Activated naive CD8-positive, alpha-beta T cell treated with anti-CD3 and anti-CD28 coated beads for 36 hours (primary cell): ENCODE measurements at regions not wholly inside any gene's neighbourhood (a gene's known extent, or its start where the extent isn't known, plus 50 kb on each side); places are given as distances from the start of the nearest gene placed in this dataset.

ENCODE experiments used
- DNase-seq: peaks from one replicate; pipeline ENCODE4 v3.0.0; 2021
- H3K27ac Mint-ChIP-seq: one replicate; pipeline ENCODE4 v1.8.0; 2022; ENCODE audit warnings: mild to moderate bottlenecking, moderate library complexity, mixed read lengths
- H3K27me3 Mint-ChIP-seq: one replicate; pipeline ENCODE4 v1.8.0; 2022; ENCODE audit warnings: mild to moderate bottlenecking, mixed read lengths
- H3K36me3 Mint-ChIP-seq: one replicate; pipeline ENCODE4 v1.8.0; 2021; ENCODE audit warnings: mild to moderate bottlenecking, mixed read lengths
- H3K4me1 Mint-ChIP-seq: one replicate; pipeline ENCODE4 v1.8.0; 2021; ENCODE audit warnings: mixed read lengths
- H3K4me3 Mint-ChIP-seq: one replicate; pipeline ENCODE4 v1.8.0; 2022; ENCODE audit warnings: mild to moderate bottlenecking, moderate library complexity, mixed read lengths
- H3K9me3 Mint-ChIP-seq: one replicate; pipeline ENCODE4 v1.8.0; 2022; ENCODE audit warnings: mixed read lengths

GRCh38 chr6:90934081-90934480, 347.2 kb upstream of the MAP3K7 start:
- no peak overlapping the region for H3K4me3 Mint-ChIP-seq
- no peaks in the 10 kb centered on the region for H3K9me3 Mint-ChIP-seq
- no peak overlapping the region for H3K27ac Mint-ChIP-seq
- peaks cover 24% of the 10 kb centered on the region for H3K27me3 Mint-ChIP-seq
- H3K36me3 Mint-ChIP-seq: no peaks in the 10 kb centered on the region
- DNase-seq: no peak
- H3K4me1 Mint-ChIP-seq: no peaks in the 10 kb centered on the region

GRCh38 chr6:90932351-90932750, 345.5 kb upstream of the MAP3K7 start:
- H3K9me3 Mint-ChIP-seq: no peaks in the 10 kb centered on the region
- no peaks in the 10 kb centered on the region for H3K36me3 Mint-ChIP-seq
- H3K4me1 Mint-ChIP-seq: no peaks in the 10 kb centered on the region
- no peak overlapping the region for H3K4me3 Mint-ChIP-seq
- H3K27me3 Mint-ChIP-seq: peaks cover 27% of the 10 kb centered on the region
- DNase-seq: no peak
- no peak overlapping the region for H3K27ac Mint-ChIP-seq

- no peak overlapping the region for H3K4me3 Mint-ChIP-seq
- H3K27ac Mint-ChIP-seq: no peak overlapping the region
- no peaks in the 10 kb centered on the region for H3K36me3 Mint-ChIP-seq
- peaks cover 28% of the 10 kb centered on the region for H3K27me3 Mint-ChIP-seq
- no peak for DNase-seq
- H3K4me1 Mint-ChIP-seq: peaks cover 5% of the 10 kb centered on the region
- no peaks in the 10 kb centered on the region for H3K9me3 Mint-ChIP-seq
Observed at GRCh38 chr6:90928051-90928450, 341.2 kb upstream of the MAP3K7 start.

GRCh38 chr6:90925726-90926125, 338.9 kb upstream of the MAP3K7 start:
- Mint-ChIP-seq H3K36me3 (no peaks in the 10 kb centered on the region), H3K4me1 (peaks cover 5% of the 10 kb centered on the region), H3K9me3 (no peaks in the 10 kb centered on the region), H3K27ac (no peak overlapping the region), H3K4me3 (no peak overlapping the region), H3K27me3 (peaks cover 13% of the 10 kb centered on the region)
- no peak for DNase-seq

GRCh38 chr6:90922325-90922724, 335.5 kb upstream of the MAP3K7 start:
- peaks cover 5% of the 10 kb centered on the region for H3K27me3 Mint-ChIP-seq
- no peak overlapping the region for H3K27ac Mint-ChIP-seq
- no peaks in the 10 kb centered on the region for H3K9me3 Mint-ChIP-seq
- H3K4me3 Mint-ChIP-seq: no peak overlapping the region
- no peak for DNase-seq
- H3K4me1 Mint-ChIP-seq: peaks cover 5% of the 10 kb centered on the region
- H3K36me3 Mint-ChIP-seq: no peaks in the 10 kb centered on the region

GRCh38 chr6:90918361-90918760, 331.5 kb upstream of the MAP3K7 start:
- H3K4me3 Mint-ChIP-seq: no peak overlapping the region

GRCh38 chr6:90917376-90917775, 330.5 kb upstream of the MAP3K7 start:
- Mint-ChIP-seq H3K4me3 (no peak overlapping the region), H3K36me3 (no peaks in the 10 kb centered on the region), H3K27ac (no peak overlapping the region), H3K9me3 (no peaks in the 10 kb centered on the region), H3K4me1 (no peaks in the 10 kb centered on the region), H3K27me3 (peaks cover 12% of the 10 kb centered on the region)
- DNase-seq: no peak

More at GRCh38 chr6:90918361-90918760, 331.5 kb upstream of the MAP3K7 start:
- Mint-ChIP-seq H3K9me3 (no peaks in the 10 kb centered on the region), H3K27ac (no peak overlapping the region), H3K27me3 (peaks cover 12% of the 10 kb centered on the region), H3K4me1 (no peaks in the 10 kb centered on the region), H3K36me3 (no peaks in the 10 kb centered on the region)
- no peak for DNase-seq

GRCh38 chr6:90916968-90917367, 330.1 kb upstream of the MAP3K7 start:
- no peak for DNase-seq
- Mint-ChIP-seq H3K36me3 (no peaks in the 10 kb centered on the region), H3K9me3 (no peaks in the 10 kb centered on the region), H3K4me1 (no peaks in the 10 kb centered on the region), H3K27me3 (peaks cover 12% of the 10 kb centered on the region), H3K4me3 (no peak overlapping the region), H3K27ac (no peak overlapping the region)

GRCh38 chr6:90915224-90915915, 328.5 kb upstream of the MAP3K7 start:
- no peaks in the 10 kb centered on the region for H3K4me1 Mint-ChIP-seq
- no peaks in the 10 kb centered on the region for H3K9me3 Mint-ChIP-seq
- DNase-seq: no peak
- no peaks in the 10 kb centered on the region for H3K36me3 Mint-ChIP-seq
- H3K27me3 Mint-ChIP-seq: peaks cover 16% of the 10 kb centered on the region
- H3K4me3 Mint-ChIP-seq: no peak overlapping the region
- no peak overlapping the region for H3K27ac Mint-ChIP-seq

GRCh38 chr6:90914312-90914711, 327.4 kb upstream of the MAP3K7 start:
- Mint-ChIP-seq H3K27ac (no peak overlapping the region), H3K4me1 (no peaks in the 10 kb centered on the region), H3K4me3 (no peak overlapping the region), H3K27me3 (peaks cover 25% of the 10 kb centered on the region), H3K9me3 (no peaks in the 10 kb centered on the region), H3K36me3 (no peaks in the 10 kb centered on the region)
- DNase-seq: no peak

- peaks cover 25% of the 10 kb centered on the region for H3K27me3 Mint-ChIP-seq
- no peak for DNase-seq
- no peaks in the 10 kb centered on the region for H3K36me3 Mint-ChIP-seq
- no peaks in the 10 kb centered on the region for H3K9me3 Mint-ChIP-seq
- H3K4me3 Mint-ChIP-seq: no peak overlapping the region
- no peak overlapping the region for H3K27ac Mint-ChIP-seq
- H3K4me1 Mint-ChIP-seq: no peaks in the 10 kb centered on the region
Observed at GRCh38 chr6:90913266-90913960, 326.5 kb upstream of the MAP3K7 start.

- H3K9me3 Mint-ChIP-seq: no peaks in the 10 kb centered on the region
- peaks cover 24% of the 10 kb centered on the region for H3K27me3 Mint-ChIP-seq
- H3K36me3 Mint-ChIP-seq: no peaks in the 10 kb centered on the region
- DNase-seq: no peak
- no peak overlapping the region for H3K4me3 Mint-ChIP-seq
- H3K27ac Mint-ChIP-seq: no peak overlapping the region
- no peaks in the 10 kb centered on the region for H3K4me1 Mint-ChIP-seq
Observed at GRCh38 chr6:90911642-90912041, 324.8 kb upstream of the MAP3K7 start.

- H3K4me3 Mint-ChIP-seq: no peak overlapping the region
- H3K36me3 Mint-ChIP-seq: no peaks in the 10 kb centered on the region
- peaks cover 23% of the 10 kb centered on the region for H3K27me3 Mint-ChIP-seq
- no peaks in the 10 kb centered on the region for H3K4me1 Mint-ChIP-seq
- DNase-seq: no peak
- H3K9me3 Mint-ChIP-seq: no peaks in the 10 kb centered on the region
- no peak overlapping the region for H3K27ac Mint-ChIP-seq
Observed at GRCh38 chr6:90910893-90911292, 324.0 kb upstream of the MAP3K7 start.

- Mint-ChIP-seq H3K27ac (no peak overlapping the region), H3K27me3 (peaks cover 18% of the 10 kb centered on the region), H3K36me3 (no peaks in the 10 kb centered on the region), H3K4me3 (no peak overlapping the region), H3K4me1 (no peaks in the 10 kb centered on the region), H3K9me3 (no peaks in the 10 kb centered on the region)
- no peak for DNase-seq
Observed at GRCh38 chr6:90907931-90908655, 321.2 kb upstream of the MAP3K7 start.

GRCh38 chr6:90905351-90905750, 318.5 kb upstream of the MAP3K7 start:
- no peaks in the 10 kb centered on the region for H3K4me1 Mint-ChIP-seq
- H3K4me3 Mint-ChIP-seq: no peak overlapping the region
- H3K27ac Mint-ChIP-seq: no peak overlapping the region
- no peak for DNase-seq
- H3K36me3 Mint-ChIP-seq: no peaks in the 10 kb centered on the region
- peaks cover 13% of the 10 kb centered on the region for H3K27me3 Mint-ChIP-seq
- no peaks in the 10 kb centered on the region for H3K9me3 Mint-ChIP-seq
